OCI-LY3 (cell line): ENCODE measurements at regions not wholly inside any gene's neighbourhood (a gene's known extent, or its start where the extent isn't known, plus 50 kb on each side); places are given as distances from the start of the nearest gene placed in this dataset.

Source experiments
- H2AFZ ChIP-seq: fragments of 200-600, 300-600 bp; shearing (Covaris generic); 2 replicates; pipeline ENCODE4 v1.6.0; 2014; ENCODE audit warnings: antibody characterized with exemption, low read depth, low read length
- H3K27ac ChIP-seq: fragments of 200-600, 300-600 bp; sonication (generic); 2 replicates; pipeline ENCODE4 v1.5.1; 2014; ENCODE audit warnings: mild to moderate bottlenecking, low read length, moderate library complexity, mixed read lengths
- H3K27me3 ChIP-seq: fragments of 200-600, 300-600 bp; sonication (generic); 2 replicates; pipeline ENCODE4 v1.6.1; 2014; ENCODE audit warnings: low read depth, low read length, mixed read lengths
- H3K36me3 ChIP-seq: fragments of 200-600, 300-600 bp; sonication (generic); replicated peaks from 2 replicates; pipeline ENCODE3; 2014; ENCODE audit warnings: low read depth, low read length, mixed read lengths
- H3K4me1 ChIP-seq: fragments of 300-600, 200-600 bp; sonication (generic); 2 replicates; pipeline ENCODE4 v1.6.1; 2014; ENCODE audit warnings: low read length, mixed read lengths
- H3K4me2 ChIP-seq: fragments of 200-600, 300-600 bp; sonication (generic); 2 replicates; pipeline ENCODE4 v1.6.1; 2014; ENCODE audit warnings: low read length, mixed read lengths
- H3K4me3 ChIP-seq: fragments of 300-600, 200-600 bp; sonication (generic); 2 replicates; pipeline ENCODE4 v1.5.1; 2014; ENCODE audit warnings: antibody characterized with exemption, mild to moderate bottlenecking, low read length, moderate library complexity
- H3K79me2 ChIP-seq: fragments of 300-600, 200-600 bp; shearing (Covaris generic); 2 replicates; pipeline ENCODE4 v1.6.1; 2014; ENCODE audit warnings: mild to moderate bottlenecking, low read length, mixed read lengths
- H3K9ac ChIP-seq: fragments of 300-600, 200-600 bp; shearing (Covaris generic); 2 replicates; pipeline ENCODE4 v1.6.0; 2014; ENCODE audit warnings: mild to moderate bottlenecking, low read length, moderate library complexity
- H3K9me3 ChIP-seq: fragments of 200-600, 300-600 bp; shearing (Covaris generic); 2 replicates; pipeline ENCODE4 v1.6.1; 2014; ENCODE audit warnings: low read length, mixed read lengths; ENCODE audit not compliant: insufficient read depth
- H4K20me1 ChIP-seq: fragments of 200-600, 300-600 bp; sonication (generic); 2 replicates; pipeline ENCODE4 v1.6.1; 2016; ENCODE audit warnings: low read length, mixed read lengths; ENCODE audit not compliant: insufficient read depth
- EZH2phosphoT487 ChIP-seq: fragments of 200-600 bp; shearing (Covaris generic); IDR thresholded peaks from 2 replicates; pipeline ENCODE4 v1.6.1; 2018; ENCODE audit warnings: antibody characterized with exemption, mixed run types, low read depth
- TF ChIP-seq, protein P1 (sequence below): fragments of 200-600, 300-600 bp; sonication (generic); IDR thresholded peaks from 2 replicates; pipeline ENCODE4 v1.5.1; 2014; ENCODE audit warnings: antibody characterized with exemption, low read length, low read depth

DNA sequence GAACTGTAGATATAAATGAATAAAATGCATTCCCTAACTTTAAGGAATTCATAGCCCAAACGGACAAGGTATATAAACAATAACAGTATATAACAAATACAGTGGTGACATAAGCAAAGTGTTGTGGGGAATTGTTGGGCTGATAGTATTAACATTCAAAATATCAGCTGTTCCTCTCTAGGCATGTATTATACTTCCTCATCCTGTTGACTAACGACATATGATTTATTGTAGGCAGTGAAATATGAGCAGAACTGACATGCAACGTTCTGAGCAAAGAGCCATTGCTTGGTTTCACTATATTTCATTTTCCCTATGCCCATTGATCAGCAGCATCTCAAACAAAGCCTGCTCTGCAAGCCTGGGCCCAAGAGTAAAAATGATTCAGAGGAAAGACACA, 143.9 kb downstream of the PTCHD1 start:
- H3K4me3 ChIP-seq: no peak overlapping the region
- peaks cover 11% of the 10 kb centered on the region for H3K4me1 ChIP-seq
- no peaks in the 10 kb centered on the region for H3K27me3 ChIP-seq
- H2AFZ ChIP-seq: no peak overlapping the region
- H3K27ac ChIP-seq: no peak overlapping the region
- H4K20me1 ChIP-seq: no peaks in the 10 kb centered on the region
- no peak overlapping the region for H3K4me2 ChIP-seq
- TF ChIP-seq, protein P1, sequence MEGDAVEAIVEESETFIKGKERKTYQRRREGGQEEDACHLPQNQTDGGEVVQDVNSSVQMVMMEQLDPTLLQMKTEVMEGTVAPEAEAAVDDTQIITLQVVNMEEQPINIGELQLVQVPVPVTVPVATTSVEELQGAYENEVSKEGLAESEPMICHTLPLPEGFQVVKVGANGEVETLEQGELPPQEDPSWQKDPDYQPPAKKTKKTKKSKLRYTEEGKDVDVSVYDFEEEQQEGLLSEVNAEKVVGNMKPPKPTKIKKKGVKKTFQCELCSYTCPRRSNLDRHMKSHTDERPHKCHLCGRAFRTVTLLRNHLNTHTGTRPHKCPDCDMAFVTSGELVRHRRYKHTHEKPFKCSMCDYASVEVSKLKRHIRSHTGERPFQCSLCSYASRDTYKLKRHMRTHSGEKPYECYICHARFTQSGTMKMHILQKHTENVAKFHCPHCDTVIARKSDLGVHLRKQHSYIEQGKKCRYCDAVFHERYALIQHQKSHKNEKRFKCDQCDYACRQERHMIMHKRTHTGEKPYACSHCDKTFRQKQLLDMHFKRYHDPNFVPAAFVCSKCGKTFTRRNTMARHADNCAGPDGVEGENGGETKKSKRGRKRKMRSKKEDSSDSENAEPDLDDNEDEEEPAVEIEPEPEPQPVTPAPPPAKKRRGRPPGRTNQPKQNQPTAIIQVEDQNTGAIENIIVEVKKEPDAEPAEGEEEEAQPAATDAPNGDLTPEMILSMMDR: no peak
- TF ChIP-seq EZH2phosphoT487: no peak
- no peak overlapping the region for H3K9ac ChIP-seq
- H3K9me3 ChIP-seq: 0 out of 2 replicates have a peak, but pooled peaks cover 2% of the 10 kb centered on the region
- no peaks in the 10 kb centered on the region for H3K79me2 ChIP-seq
- no peaks in the 10 kb centered on the region for H3K36me3 ChIP-seq

DNA sequence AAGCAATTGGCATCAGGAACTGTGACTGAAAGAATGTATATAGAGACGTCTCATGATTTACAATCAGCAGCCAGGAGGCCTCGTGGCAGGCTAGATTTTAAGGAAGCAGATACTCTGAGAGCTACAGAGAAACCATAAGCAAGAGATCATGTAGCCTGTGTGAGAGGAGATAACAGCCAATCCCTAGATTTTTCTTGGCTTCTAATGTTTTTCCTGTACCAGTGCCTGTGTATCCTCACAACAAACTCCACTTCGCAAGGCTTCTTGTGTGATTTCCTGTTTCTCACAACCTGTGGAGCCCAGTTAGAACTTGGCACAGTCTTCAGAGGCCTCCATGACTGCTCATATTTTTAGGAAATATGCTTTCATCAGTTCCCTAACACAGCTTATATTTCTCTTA, 147.9 kb downstream of the PTCHD1 start:
- no peak for TF ChIP-seq EZH2phosphoT487
- TF ChIP-seq, protein P1: no peak
- Histone ChIP-seq H3K27me3 (no peaks in the 10 kb centered on the region), H4K20me1 (no peaks in the 10 kb centered on the region), H3K4me1 (peaks cover 19% of the 10 kb centered on the region), H3K27ac (peak overlapping the region; percentile 66; the same call in 1 of the 2 replicates), H2AFZ (no peak overlapping the region), H3K9ac (no peak overlapping the region), H3K36me3 (no peaks in the 10 kb centered on the region), H3K4me3 (no peak overlapping the region), H3K4me2 (no peak overlapping the region), H3K79me2 (no peaks in the 10 kb centered on the region), H3K9me3 (0 out of 2 replicates have a peak, but pooled peaks cover 2% of the 10 kb centered on the region)

DNA sequence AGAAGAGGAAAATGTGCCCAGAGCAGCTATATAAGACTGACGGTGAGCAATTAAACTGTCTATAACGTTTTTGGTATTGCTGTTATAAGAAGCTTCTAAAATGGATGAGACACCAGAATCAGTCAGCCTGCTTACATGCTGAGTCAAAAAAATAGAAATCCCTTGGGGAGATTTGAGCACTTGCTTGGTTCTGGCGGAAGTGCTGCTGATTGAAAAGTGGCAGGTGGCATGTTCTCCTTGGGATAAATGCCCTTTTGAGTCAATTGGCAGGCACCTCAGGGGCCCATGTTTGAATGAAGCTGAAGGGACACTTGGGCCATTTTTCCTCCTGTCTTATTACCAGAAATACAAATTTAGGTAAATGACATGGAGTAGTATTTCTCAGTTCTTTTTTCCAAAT, 148.7 kb downstream of the PTCHD1 start:
- Histone ChIP-seq H3K27ac (peak overlapping the region; percentile 66), H3K9ac (no peak overlapping the region), H3K79me2 (no peaks in the 10 kb centered on the region), H3K4me2 (peak overlapping the region; percentile 35), H3K36me3 (no peaks in the 10 kb centered on the region), H3K4me1 (peaks cover 19% of the 10 kb centered on the region), H4K20me1 (no peaks in the 10 kb centered on the region), H3K27me3 (no peaks in the 10 kb centered on the region), H3K9me3 (0 out of 2 replicates have a peak, but pooled peaks cover 2% of the 10 kb centered on the region), H2AFZ (no peak overlapping the region), H3K4me3 (no peak overlapping the region)
- TF ChIP-seq, protein P1: no peak
- TF ChIP-seq EZH2phosphoT487: no peak

DNA sequence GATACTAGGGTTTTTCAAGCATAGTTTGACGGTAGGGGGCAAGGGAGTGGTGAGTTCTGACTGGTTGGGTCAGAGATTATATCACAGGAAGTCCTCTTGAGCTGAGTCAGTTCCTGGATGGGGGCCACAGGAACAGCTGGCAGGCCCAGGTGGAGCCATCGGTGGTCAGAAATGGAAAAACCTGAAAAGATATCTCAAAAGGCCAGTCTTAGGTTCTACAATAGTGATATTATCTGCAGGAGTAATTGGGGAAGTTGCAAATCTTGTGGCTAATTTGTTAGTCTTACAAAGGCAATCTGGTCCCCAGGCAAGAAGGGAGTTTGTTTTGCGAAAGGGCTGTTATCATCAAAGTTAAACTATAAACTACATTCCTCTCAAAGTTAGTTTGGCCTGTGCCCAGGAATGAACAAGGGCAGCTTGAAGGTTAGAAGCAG, 159.3 kb downstream of the PTCHD1 start:
- Histone ChIP-seq H3K36me3 (no peaks in the 10 kb centered on the region), H3K4me1 (peaks cover 14% of the 10 kb centered on the region), H2AFZ (no peak overlapping the region; the same call in 1 of the 2 replicates), H3K4me2 (no peak overlapping the region), H4K20me1 (no peaks in the 10 kb centered on the region), H3K79me2 (no peaks in the 10 kb centered on the region), H3K9ac (no peak overlapping the region), H3K27me3 (no peaks in the 10 kb centered on the region), H3K9me3 (0 out of 2 replicates have a peak, but pooled peaks cover 5% of the 10 kb centered on the region), H3K4me3 (no peak overlapping the region), H3K27ac (no peak overlapping the region)
- no peak for TF ChIP-seq EZH2phosphoT487
